ENCODE measurements at regions not wholly inside any gene's neighbourhood (a gene's known extent, or its start where the extent isn't known, plus 50 kb on each side); places are given as distances from the start of the nearest gene placed in this dataset.

DNA sequence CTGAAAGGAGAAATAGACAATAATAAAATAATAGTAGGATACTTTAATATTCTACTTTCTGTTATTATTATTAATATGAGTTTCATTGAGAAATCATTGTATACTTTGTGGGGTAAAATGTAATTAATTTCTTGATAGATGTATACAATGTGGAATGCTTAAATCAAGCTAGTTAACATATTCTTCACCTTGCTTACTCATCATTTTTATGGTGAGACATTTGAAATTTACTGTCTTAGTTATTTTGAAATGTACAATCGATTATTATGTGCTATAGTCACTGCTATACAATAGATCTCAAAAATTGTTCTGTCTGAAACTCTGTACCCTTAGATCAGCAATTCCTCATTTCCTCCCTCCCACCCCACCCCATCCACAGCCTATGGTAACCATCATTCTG lies 720.3 kb downstream of the RNF144B start:
- H3K4me3 Mint-ChIP-seq: no peak overlapping the region
- H3K9me3 Mint-ChIP-seq: peaks cover 49% of the 10 kb centered on the region
- no peaks in the 10 kb centered on the region for H3K4me1 Mint-ChIP-seq (ENCODE audit: low read depth)
- H3K27ac Mint-ChIP-seq: no peak overlapping the region
- DNase-seq (ENCODE audit: low spot score): no peak
- H3K27me3 Mint-ChIP-seq (ENCODE audit: low read depth): no peaks in the 10 kb centered on the region
- no peaks in the 10 kb centered on the region for H3K36me3 Mint-ChIP-seq (ENCODE audit: low read depth)

DNA sequence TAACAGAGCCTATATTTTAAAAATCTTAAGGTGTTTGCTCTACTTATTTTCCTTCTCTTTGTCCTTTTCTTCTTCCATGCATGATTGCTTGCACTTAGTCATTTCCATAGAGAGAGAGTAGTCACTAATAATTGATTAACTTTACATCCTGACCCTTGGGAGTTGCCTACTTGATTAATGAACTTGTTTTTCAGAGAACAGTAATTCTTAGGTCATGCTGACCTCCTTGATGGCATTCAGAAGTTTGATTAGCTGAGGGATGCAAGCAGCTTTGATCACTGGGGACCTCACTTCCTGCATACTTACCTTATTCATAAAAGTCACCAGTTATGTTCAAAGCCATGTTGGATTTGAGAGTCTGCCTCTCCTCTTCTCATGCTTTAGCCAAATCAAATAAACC lies 715.6 kb upstream of the ID4 start:
- Mint-ChIP-seq H3K36me3 (ENCODE audit: low read depth) (no peaks in the 10 kb centered on the region), H3K27me3 (ENCODE audit: low read depth) (no peaks in the 10 kb centered on the region), H3K27ac (no peak overlapping the region), H3K4me1 (ENCODE audit: low read depth) (no peaks in the 10 kb centered on the region), H3K9me3 (peaks cover 11% of the 10 kb centered on the region), H3K4me3 (no peak overlapping the region)
- no peak for DNase-seq (ENCODE audit: low spot score)

DNA sequence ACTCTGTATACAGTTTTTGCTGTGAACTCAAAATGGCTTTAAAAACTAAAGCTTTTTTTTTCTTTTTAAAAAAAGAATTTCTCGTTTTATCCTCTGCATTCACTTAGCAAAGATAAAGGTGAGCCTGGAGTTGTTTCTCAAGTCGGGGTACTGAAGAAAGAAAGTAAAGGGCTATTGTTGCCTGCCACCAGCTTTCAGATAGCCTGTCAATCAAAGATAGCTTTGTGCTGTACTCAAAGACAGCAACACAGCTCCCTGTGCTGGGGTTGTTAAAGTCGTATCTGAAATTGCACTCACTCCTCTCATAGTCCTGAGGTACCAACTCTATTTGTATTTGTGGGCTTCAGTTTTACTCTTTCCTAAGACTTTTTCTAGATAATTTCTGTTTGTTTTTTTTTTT lies 710.1 kb upstream of the ID4 start:
- no peak for DNase-seq (ENCODE audit: low spot score)
- H3K9me3 Mint-ChIP-seq: peaks cover 5% of the 10 kb centered on the region
- no peaks in the 10 kb centered on the region for H3K4me1 Mint-ChIP-seq (ENCODE audit: low read depth)
- no peaks in the 10 kb centered on the region for H3K27me3 Mint-ChIP-seq (ENCODE audit: low read depth)
- H3K36me3 Mint-ChIP-seq (ENCODE audit: low read depth): no peaks in the 10 kb centered on the region
- H3K27ac Mint-ChIP-seq: no peak overlapping the region
- no peak overlapping the region for H3K4me3 Mint-ChIP-seq

DNA sequence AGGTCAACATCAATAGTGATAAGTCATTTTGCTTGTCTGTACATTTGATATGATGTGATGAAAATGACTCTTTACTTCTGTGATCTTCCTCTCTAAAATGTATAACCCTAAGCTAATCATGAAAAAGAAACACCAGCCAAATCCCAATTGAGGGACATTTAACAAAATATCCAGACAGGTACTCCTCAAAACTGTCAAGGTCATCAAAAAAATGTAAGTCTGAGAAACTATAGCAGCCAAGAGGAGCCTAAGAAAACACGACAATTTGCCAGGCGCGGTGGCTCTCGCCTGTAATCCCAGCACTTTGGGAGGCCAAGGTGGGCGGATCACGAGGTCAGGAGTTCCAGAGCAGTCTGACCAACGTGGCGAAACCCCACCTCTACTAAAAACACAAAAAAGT lies 708.5 kb upstream of the ID4 start:
- Mint-ChIP-seq H3K4me1 (ENCODE audit: low read depth) (no peaks in the 10 kb centered on the region), H3K9me3 (peaks cover 5% of the 10 kb centered on the region), H3K27ac (no peak overlapping the region), H3K36me3 (ENCODE audit: low read depth) (no peaks in the 10 kb centered on the region), H3K27me3 (ENCODE audit: low read depth) (no peaks in the 10 kb centered on the region), H3K4me3 (no peak overlapping the region)
- DNase-seq (ENCODE audit: low spot score): no peak

DNA sequence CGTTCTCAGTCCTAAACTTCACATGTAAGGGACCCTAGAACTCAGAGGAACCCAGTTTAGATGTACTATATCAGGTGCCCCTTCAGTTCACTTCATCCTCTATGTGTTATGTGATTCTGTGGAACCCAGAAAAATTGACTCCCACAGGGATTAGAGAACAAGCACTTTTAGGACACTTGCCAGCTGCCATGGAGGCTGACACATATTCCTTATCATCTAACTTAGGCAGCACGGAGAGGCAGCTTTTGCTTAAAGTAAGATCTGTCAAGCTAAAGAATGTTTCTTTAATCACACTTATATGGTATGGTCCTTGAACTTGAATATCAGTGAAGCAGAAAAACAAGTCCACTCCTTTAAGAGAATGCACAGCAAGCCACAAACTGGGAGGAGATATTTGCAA lies 701.5 kb upstream of the ID4 start:
- H3K36me3 Mint-ChIP-seq (ENCODE audit: low read depth): no peaks in the 10 kb centered on the region
- H3K27ac Mint-ChIP-seq: no peak overlapping the region
- H3K9me3 Mint-ChIP-seq: peaks cover 4% of the 10 kb centered on the region
- no peaks in the 10 kb centered on the region for H3K4me1 Mint-ChIP-seq (ENCODE audit: low read depth)
- H3K4me3 Mint-ChIP-seq: no peak overlapping the region
- H3K27me3 Mint-ChIP-seq (ENCODE audit: low read depth): no peaks in the 10 kb centered on the region
- no peak for DNase-seq (ENCODE audit: low spot score)

DNA sequence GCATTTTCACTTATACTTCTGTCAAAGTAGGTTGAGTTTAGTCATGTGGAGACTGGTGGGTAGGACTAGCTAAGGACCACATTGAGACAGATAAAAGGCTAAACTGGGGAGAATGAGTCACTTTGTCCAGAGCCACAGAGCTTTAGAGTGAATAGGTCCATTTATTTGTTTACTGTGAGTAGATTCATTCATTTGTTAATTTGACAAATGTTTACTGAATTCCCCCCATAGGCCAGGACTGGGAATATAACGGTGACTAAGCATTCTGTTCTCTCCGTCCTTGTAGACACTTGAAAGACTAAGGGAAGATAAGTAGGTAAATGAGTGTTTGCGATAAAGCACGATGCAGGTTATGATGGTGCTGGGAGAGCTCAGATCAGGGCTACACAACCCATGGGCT lies 699.7 kb upstream of the ID4 start:
- H3K36me3 Mint-ChIP-seq (ENCODE audit: low read depth): no peaks in the 10 kb centered on the region
- DNase-seq (ENCODE audit: low spot score): no peak
- no peak overlapping the region for H3K4me3 Mint-ChIP-seq
- H3K27me3 Mint-ChIP-seq (ENCODE audit: low read depth): no peaks in the 10 kb centered on the region
- H3K27ac Mint-ChIP-seq: no peak overlapping the region
- H3K4me1 Mint-ChIP-seq (ENCODE audit: low read depth): no peaks in the 10 kb centered on the region
- peaks cover 4% of the 10 kb centered on the region for H3K9me3 Mint-ChIP-seq

DNA sequence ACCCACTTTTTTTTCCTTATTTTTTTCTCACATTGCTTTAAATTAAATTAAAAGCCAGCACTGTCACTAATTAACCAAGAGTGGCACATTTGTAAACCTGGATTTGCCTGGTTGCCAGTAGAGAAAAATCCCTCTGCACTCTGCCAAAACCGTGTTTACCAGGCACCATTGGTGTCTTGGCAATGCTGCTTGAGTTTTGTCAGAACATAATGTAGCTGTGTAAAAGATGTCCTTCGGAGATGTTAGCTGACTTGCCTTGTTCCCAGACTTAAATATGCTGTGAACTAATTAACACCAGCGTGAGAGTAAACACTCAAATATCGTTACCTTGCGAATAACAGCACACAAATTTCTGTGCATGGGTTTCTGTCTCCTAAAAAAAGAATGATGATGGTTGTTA lies 694.9 kb upstream of the ID4 start:
- Mint-ChIP-seq H3K4me3 (no peak overlapping the region), H3K9me3 (peaks cover 11% of the 10 kb centered on the region), H3K36me3 (ENCODE audit: low read depth) (no peaks in the 10 kb centered on the region), H3K27me3 (ENCODE audit: low read depth) (no peaks in the 10 kb centered on the region), H3K27ac (no peak overlapping the region), H3K4me1 (ENCODE audit: low read depth) (no peaks in the 10 kb centered on the region)
- no peak for DNase-seq (ENCODE audit: low spot score)

DNA sequence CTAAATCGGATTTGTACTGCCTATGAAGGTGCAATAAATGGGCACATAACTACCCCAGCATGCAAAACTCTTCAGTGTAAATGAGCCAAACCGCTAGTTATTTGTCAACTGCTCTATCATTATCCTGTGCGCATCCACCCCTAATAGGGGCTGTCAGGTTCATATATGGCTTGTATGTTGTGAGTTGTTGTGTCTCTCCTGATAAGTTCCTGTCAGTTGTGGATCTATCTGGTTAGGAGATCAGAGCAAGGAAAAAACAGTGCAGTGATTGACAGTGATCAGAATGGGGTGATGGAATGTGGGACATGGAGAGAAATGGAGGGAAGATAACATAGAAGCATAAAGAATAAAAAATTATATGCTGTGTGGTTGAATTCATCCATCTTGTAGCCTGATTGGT lies 686.9 kb upstream of the ID4 start:
- H3K27me3 Mint-ChIP-seq (ENCODE audit: low read depth): no peaks in the 10 kb centered on the region
- DNase-seq (ENCODE audit: low spot score): no peak
- H3K27ac Mint-ChIP-seq: no peak overlapping the region
- H3K36me3 Mint-ChIP-seq (ENCODE audit: low read depth): no peaks in the 10 kb centered on the region
- H3K4me3 Mint-ChIP-seq: no peak overlapping the region
- no peaks in the 10 kb centered on the region for H3K4me1 Mint-ChIP-seq (ENCODE audit: low read depth)
- peaks cover 13% of the 10 kb centered on the region for H3K9me3 Mint-ChIP-seq

DNA sequence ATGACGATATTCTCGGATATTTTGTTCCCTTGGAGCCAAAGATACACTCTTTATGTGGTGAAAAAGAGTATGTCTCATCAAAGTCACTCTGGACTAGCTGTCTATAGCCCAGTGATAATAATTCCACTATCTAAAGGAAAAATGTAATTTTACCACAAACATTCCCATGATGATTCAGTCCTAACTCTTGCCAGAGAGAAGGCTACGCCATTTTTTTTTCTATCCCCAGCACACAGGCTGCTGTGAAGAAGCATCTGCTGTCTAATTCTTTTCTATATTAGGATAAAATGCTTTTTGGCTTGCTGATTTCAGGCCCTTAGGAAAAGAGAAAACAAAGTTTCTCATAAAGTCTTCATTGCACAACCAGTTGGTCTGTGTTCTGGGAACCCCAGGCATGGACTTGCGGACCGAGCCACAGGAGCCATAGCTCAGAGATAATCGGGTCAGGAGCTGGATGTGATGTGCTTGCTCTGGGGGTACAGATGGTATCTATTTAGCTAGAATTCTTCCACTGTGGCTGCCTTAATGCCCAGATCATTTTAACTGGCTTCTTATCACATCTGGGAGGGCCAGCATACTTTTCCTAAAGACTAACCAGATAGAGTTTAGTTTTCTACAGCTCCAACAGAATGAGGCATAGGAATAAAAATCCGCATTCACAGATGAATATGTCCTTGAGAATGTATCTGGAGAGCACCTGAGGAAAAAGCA lies 683.7 kb upstream of the ID4 start:
- Mint-ChIP-seq H3K4me1 (ENCODE audit: low read depth) (no peaks in the 10 kb centered on the region), H3K27me3 (ENCODE audit: low read depth) (no peaks in the 10 kb centered on the region), H3K9me3 (peaks cover 10% of the 10 kb centered on the region), H3K27ac (no peak overlapping the region), H3K4me3 (no peak overlapping the region), H3K36me3 (ENCODE audit: low read depth) (no peaks in the 10 kb centered on the region)
- no peak for DNase-seq (ENCODE audit: low spot score)

DNA sequence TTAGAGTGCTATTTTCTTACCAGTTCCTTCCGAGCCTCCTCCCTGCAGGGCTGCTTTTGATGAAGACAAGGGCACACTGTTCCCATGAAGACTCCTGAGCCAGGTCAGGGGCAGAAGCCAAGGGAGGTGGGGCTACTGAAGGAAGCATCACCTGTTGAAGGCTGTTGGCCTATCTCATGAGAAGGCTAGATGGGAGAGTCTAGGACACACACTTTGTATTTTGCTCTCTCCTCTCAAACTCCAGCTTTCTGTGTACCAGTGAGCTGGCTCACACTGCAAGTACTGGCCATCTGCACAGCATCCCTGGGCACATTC lies 683.2 kb upstream of the ID4 start:
- no peaks in the 10 kb centered on the region for H3K27me3 Mint-ChIP-seq (ENCODE audit: low read depth)
- no peak overlapping the region for H3K4me3 Mint-ChIP-seq
- H3K36me3 Mint-ChIP-seq (ENCODE audit: low read depth): no peaks in the 10 kb centered on the region
- no peaks in the 10 kb centered on the region for H3K4me1 Mint-ChIP-seq (ENCODE audit: low read depth)
- H3K27ac Mint-ChIP-seq: no peak overlapping the region
- no peak for DNase-seq (ENCODE audit: low spot score)
- peaks cover 10% of the 10 kb centered on the region for H3K9me3 Mint-ChIP-seq

DNA sequence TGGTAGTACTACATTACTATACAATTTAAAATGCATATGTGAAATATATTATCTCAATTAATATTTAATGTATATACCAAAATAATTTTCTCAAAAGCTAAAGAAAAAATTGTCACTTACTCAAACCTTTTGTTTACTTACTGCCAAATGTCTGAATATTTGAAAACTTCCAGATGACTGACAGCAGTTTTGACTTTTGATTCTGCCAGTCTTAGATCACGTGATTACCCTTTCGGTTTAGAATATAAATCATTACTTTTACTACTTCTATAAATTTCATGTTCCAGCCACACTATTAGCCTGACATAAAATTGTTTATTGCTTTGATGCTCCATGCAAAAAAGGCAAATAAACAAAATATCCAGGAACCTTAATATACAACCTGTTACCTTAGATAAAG lies 680.7 kb upstream of the ID4 start:
- peaks cover 10% of the 10 kb centered on the region for H3K9me3 Mint-ChIP-seq
- H3K36me3 Mint-ChIP-seq (ENCODE audit: low read depth): no peaks in the 10 kb centered on the region
- no peaks in the 10 kb centered on the region for H3K27me3 Mint-ChIP-seq (ENCODE audit: low read depth)
- H3K4me3 Mint-ChIP-seq: no peak overlapping the region
- no peak overlapping the region for H3K27ac Mint-ChIP-seq
- DNase-seq (ENCODE audit: low spot score): no peak
- no peaks in the 10 kb centered on the region for H3K4me1 Mint-ChIP-seq (ENCODE audit: low read depth)

DNA sequence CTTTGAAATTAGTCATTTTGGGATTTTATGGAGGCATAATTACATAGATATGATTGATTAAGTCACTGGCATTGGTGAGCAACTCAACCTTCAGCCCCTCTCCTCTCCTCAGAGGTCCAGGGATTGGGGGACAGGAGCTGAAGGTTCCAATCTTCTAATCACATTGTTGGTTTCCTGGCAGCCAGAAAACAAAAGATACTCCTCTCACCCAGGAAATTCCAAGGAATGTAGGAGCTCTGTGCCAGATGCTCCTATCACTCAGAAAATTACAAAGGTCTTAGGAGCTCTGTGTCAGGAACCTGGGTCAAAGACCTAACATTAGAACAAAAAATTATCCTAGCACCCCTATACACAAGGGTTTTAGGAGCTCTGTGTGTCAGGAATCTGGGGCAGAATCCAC lies 679.7 kb upstream of the ID4 start:
- H3K27ac Mint-ChIP-seq: no peak overlapping the region
- H3K9me3 Mint-ChIP-seq: peaks cover 10% of the 10 kb centered on the region
- H3K4me3 Mint-ChIP-seq: no peak overlapping the region
- DNase-seq (ENCODE audit: low spot score): no peak
- H3K36me3 Mint-ChIP-seq (ENCODE audit: low read depth): no peaks in the 10 kb centered on the region
- no peaks in the 10 kb centered on the region for H3K27me3 Mint-ChIP-seq (ENCODE audit: low read depth)
- no peaks in the 10 kb centered on the region for H3K4me1 Mint-ChIP-seq (ENCODE audit: low read depth)

DNA sequence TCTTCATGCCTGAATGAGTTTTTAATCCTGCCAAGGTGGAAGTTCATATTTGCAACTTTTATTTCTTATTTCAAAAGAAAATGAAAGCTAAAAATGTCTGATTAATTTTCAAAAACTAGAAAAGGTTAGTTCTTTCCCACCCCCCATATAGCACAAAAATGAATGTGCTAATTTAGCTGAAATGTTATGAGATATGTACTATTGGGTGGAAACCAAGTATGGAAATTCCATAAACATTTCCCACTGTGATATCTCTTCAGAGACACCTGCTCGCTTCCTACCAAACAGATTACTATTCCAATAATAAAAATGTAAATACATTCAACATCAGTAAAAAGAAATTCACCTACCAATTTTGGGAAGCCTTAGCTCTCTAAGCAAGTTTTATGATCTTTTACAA lies 678.6 kb upstream of the ID4 start:
- H3K27ac Mint-ChIP-seq: no peak overlapping the region
- H3K9me3 Mint-ChIP-seq: peaks cover 9% of the 10 kb centered on the region
- H3K36me3 Mint-ChIP-seq (ENCODE audit: low read depth): no peaks in the 10 kb centered on the region
- DNase-seq (ENCODE audit: low spot score): no peak
- no peak overlapping the region for H3K4me3 Mint-ChIP-seq
- no peaks in the 10 kb centered on the region for H3K4me1 Mint-ChIP-seq (ENCODE audit: low read depth)
- H3K27me3 Mint-ChIP-seq (ENCODE audit: low read depth): no peaks in the 10 kb centered on the region

DNA sequence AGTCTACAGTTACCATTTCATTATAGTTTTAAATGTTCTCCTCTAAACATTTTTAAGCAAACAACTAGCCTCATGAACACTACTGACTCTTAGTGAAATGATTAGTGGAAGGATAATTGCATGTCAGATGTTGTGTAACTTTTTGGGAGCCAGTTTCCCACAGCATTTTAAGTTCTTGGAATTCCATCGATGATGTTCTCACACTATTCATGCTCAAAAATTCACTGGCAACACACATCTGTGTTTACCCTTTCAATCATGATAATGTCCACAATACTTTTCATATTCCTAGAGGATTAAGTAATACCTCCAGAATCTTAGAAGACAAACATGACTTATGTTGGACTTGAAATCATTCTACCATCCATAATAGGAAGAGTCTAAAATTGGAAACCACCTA lies 678.1 kb upstream of the ID4 start:
- Mint-ChIP-seq H3K27ac (no peak overlapping the region), H3K9me3 (peaks cover 9% of the 10 kb centered on the region), H3K27me3 (ENCODE audit: low read depth) (no peaks in the 10 kb centered on the region), H3K36me3 (ENCODE audit: low read depth) (no peaks in the 10 kb centered on the region), H3K4me3 (no peak overlapping the region), H3K4me1 (ENCODE audit: low read depth) (no peaks in the 10 kb centered on the region)
- no peak for DNase-seq (ENCODE audit: low spot score)

DNA sequence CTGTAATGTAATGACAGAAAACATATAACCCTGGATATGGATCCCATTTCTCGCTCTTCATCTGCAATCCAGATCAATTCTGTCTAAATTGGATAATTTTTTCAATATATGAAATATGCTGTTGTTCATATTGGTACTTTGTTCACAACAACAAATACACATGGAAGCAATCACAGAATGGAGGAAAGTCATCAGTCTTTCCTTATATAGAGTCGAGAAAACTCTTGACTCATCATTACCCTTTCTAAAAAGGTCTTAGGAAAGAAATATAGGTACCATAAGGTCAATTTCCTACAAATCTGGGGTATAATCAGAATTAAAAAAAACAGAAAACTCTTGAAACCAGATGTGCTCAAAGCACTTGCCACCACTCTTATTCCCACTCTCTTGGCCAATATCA lies 677.6 kb upstream of the ID4 start:
- Mint-ChIP-seq H3K4me3 (no peak overlapping the region), H3K27me3 (ENCODE audit: low read depth) (no peaks in the 10 kb centered on the region), H3K4me1 (ENCODE audit: low read depth) (no peaks in the 10 kb centered on the region), H3K27ac (no peak overlapping the region), H3K36me3 (ENCODE audit: low read depth) (no peaks in the 10 kb centered on the region), H3K9me3 (peaks cover 5% of the 10 kb centered on the region)
- no peak for DNase-seq (ENCODE audit: low spot score)

All from T-helper 2 cell treated with Interferon-gamma antibody and Interleukin-4, amounts not matched to agents 5 μg/mL and 100 μg/mL, for 36 hours (primary cell).